Suprapubic skin (tissue), 4 donors: ENCODE measurements at regions not wholly inside any gene's neighbourhood (a gene's known extent, or its start where the extent isn't known, plus 50 kb on each side); places are given as distances from the start of the nearest gene placed in this dataset.

Experiments used
- CTCF ChIP-seq, 2 donors: fragments of 200-600 bp in 1 of 2; fragments of 450-650 bp in 1 of 2; sonication (generic) in 1 of 2; IDR thresholded peaks; one replicate each; pipeline ENCODE4 v1.5.1; 2016 to 2019; ENCODE audit warnings: antibody characterized with exemption in 2 of 2, mild to moderate bottlenecking in 1 of 2, moderate library complexity in 1 of 2
- EP300 ChIP-seq: sonication (generic); formaldehyde crosslinking; IDR thresholded peaks from one replicate; pipeline ENCODE4 v1.6.1; 2017; ENCODE audit warnings: antibody characterized with exemption
- POLR2A ChIP-seq, 2 donors: fragments of 450-650 bp; IDR thresholded peaks; one replicate each; pipeline ENCODE4 v1.6.1; 2017; ENCODE audit warnings: antibody characterized with exemption in 2 of 2, mild to moderate bottlenecking in 2 of 2, moderate library complexity in 2 of 2
- POLR2AphosphoS5 ChIP-seq, 3 donors: sonication (generic); formaldehyde crosslinking; IDR thresholded peaks; one replicate each; pipeline ENCODE4 v1.6.1; 2017; ENCODE audit warnings: antibody characterized with exemption in 3 of 3

GRCh38 chrX:43373032-43373431, 283.1 kb upstream of the MAOA start:
- TF ChIP-seq POLR2A (IDR thresholded peaks at IDR 0.05) (no peak), CTCF (IDR thresholded peaks at IDR 0.05) (no peak), EP300 (no peak), POLR2AphosphoS5 (IDR thresholded peaks at IDR 0.05) (no peak)
